Activated CD4-positive, alpha-beta T cell treated with anti-CD3 and anti-CD28 coated beads, Interleukin-2, Interleukin-6, amounts not matched to agents 100 ng/mL and 50 ng/mL, durations not matched to agents 16 hours and 8 hours (primary cell): ENCODE measurements at regions not wholly inside any gene's neighbourhood (a gene's known extent, or its start where the extent isn't known, plus 50 kb on each side); places are given as distances from the start of the nearest gene placed in this dataset.

Source experiments
- DNase-seq: peaks from one replicate; pipeline ENCODE4 v3.0.0-alpha.2; 2020

- DNase-seq: no peak
These were observed 90.0 kb downstream of the FAM174B start for GRCh38 chr15:92565351-92566125.

GRCh38 chr15:92561754-92562153, 93.8 kb downstream of the FAM174B start:
- DNase-seq: no peak

GRCh38 chr15:92553317-92553716, 102.3 kb downstream of the FAM174B start:
- DNase-seq: no peak

- DNase-seq: no peak
These were observed 109.6 kb downstream of the FAM174B start for GRCh38 chr15:92545996-92546395.

GRCh38 chr15:92541291-92542200, 114.0 kb downstream of the FAM174B start:
- no peak for DNase-seq

GRCh38 chr15:92538115-92538514, 117.5 kb downstream of the FAM174B start:
- no peak for DNase-seq

- no peak for DNase-seq
These were observed 122.3 kb downstream of the FAM174B start for GRCh38 chr15:92533298-92533697.

GRCh38 chr15:92531406-92531805, 124.2 kb downstream of the FAM174B start:
- no peak for DNase-seq

GRCh38 chr15:92528736-92529135, 126.8 kb downstream of the FAM174B start:
- DNase-seq: no peak

- DNase-seq: no peak
These were observed 128.4 kb downstream of the FAM174B start for GRCh38 chr15:92527197-92527596.

GRCh38 chr15:92525758-92526245, 129.8 kb downstream of the FAM174B start:
- DNase-seq: no peak

- no peak for DNase-seq
These were observed 130.6 kb downstream of the FAM174B start for GRCh38 chr15:92524874-92525565.

GRCh38 chr15:92524161-92524560, 130.5 kb downstream of the ST8SIA2 start:
- no peak for DNase-seq

GRCh38 chr15:92523176-92523575, 129.5 kb downstream of the ST8SIA2 start:
- no peak for DNase-seq

GRCh38 chr15:92521624-92522008, 127.9 kb downstream of the ST8SIA2 start:
- DNase-seq: peak; percentile 66

- no peak for DNase-seq
These were observed 127.4 kb downstream of the ST8SIA2 start for GRCh38 chr15:92520914-92521623.

- no peak for DNase-seq
These were observed 126.0 kb downstream of the ST8SIA2 start for GRCh38 chr15:92519709-92520108.
